GM12875 (cell line): ENCODE measurements at regions not wholly inside any gene's neighbourhood (a gene's known extent, or its start where the extent isn't known, plus 50 kb on each side); places are given as distances from the start of the nearest gene placed in this dataset.

Experiments
- H3K4me3 ChIP-seq: one replicate; pipeline ENCODE4 v1.5.1; 2011; ENCODE audit warnings: low read depth, low read length, control low read depth
- TF ChIP-seq, protein P1 (sequence below): IDR thresholded peaks from 2 replicates; pipeline ENCODE4 v1.5.1; 2011; ENCODE audit warnings: low read depth, mild to moderate bottlenecking, control low read depth, inconsistent platforms, low read length, moderate library complexity, borderline replicate concordance; ENCODE audit not compliant: insufficient read depth

DNA sequence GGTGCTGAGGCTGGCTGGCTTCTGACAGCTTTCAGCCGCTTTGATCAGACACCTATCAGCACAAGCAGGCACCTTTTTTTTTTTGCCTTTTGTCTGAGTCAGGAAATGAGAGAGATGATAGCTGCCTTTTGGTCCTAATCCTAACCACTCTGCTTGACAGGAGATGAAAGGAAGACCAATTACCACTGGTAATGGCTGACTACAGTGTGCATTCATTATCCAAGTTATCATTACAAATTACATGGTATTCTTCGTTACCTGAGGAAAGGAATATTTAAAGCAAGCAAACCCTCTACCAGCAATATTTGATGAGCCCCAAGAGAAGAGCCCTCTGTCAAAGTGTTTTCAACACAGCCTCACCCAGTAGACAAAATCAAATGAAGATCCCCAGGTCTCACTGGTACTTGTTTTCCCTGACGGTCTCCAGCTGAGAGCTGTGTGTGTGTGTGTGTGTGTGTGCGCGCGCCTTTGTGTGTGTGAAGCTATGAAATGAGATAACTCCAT, 925.7 kb downstream of the DCDC2C start:
- TF ChIP-seq, protein P1, sequence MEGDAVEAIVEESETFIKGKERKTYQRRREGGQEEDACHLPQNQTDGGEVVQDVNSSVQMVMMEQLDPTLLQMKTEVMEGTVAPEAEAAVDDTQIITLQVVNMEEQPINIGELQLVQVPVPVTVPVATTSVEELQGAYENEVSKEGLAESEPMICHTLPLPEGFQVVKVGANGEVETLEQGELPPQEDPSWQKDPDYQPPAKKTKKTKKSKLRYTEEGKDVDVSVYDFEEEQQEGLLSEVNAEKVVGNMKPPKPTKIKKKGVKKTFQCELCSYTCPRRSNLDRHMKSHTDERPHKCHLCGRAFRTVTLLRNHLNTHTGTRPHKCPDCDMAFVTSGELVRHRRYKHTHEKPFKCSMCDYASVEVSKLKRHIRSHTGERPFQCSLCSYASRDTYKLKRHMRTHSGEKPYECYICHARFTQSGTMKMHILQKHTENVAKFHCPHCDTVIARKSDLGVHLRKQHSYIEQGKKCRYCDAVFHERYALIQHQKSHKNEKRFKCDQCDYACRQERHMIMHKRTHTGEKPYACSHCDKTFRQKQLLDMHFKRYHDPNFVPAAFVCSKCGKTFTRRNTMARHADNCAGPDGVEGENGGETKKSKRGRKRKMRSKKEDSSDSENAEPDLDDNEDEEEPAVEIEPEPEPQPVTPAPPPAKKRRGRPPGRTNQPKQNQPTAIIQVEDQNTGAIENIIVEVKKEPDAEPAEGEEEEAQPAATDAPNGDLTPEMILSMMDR: no peak
- H3K4me3 ChIP-seq: no peak overlapping the region

DNA sequence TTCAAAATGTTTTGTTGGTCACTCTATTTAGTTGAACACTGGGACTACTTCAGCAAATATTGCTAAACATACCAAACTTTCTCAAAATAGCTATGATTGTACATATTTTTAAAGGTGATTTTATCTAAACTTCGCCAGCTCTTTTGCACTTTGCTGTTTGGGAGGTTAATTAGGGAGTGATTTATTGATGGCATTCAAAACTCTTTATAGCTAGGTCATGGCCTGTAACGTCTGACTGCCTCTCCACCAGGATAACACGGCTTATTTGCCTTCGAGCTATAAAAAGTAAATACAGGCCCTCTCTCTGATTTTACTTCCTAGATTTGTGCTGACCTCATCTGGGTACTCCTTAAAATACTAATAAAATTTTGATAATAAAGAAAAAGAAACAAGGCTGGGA, 931.9 kb downstream of the DCDC2C start:
- no peak overlapping the region for H3K4me3 ChIP-seq
- TF ChIP-seq, protein P1: no peak

DNA sequence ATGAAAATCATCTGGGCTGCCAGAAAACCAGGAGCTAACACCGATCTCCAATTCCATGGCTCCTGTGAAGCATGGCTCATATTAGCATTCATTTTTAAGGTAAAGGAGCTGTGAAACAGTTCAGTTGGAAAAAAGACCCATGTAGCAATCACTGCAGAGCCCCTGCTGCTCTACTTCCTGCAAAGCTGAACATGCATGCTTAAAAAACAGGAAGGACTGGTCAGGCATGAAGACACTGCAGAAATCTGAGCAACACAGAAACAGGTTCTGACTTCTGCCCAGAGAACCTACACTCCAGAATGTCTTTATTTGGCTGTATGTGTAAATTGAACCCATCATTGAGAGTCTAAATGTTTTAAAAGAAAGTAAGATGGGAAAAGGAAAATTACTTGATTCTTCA, 950.6 kb downstream of the DCDC2C start:
- H3K4me3 ChIP-seq: no peak overlapping the region
- TF ChIP-seq, protein P1: no peak

DNA sequence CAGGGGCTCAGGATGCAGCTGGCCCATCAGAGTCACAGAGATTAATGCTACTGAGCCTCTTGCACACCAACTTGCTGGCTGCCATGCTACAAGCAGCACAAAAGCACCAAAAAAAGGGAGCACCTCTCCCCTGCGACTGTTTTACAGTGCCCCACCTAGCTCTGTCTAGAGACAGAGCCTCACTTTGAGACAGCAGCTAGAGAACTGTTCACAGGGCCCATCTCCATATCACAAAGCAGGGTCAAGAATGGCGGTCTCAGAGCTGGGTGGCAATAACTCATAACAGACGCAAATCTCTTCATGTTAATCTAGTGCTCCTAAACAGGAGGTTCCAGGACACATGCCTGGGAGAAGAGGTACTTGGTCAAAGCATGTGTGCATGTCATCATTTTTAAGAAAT, 953.0 kb downstream of the DCDC2C start:
- no peak overlapping the region for H3K4me3 ChIP-seq
- TF ChIP-seq, protein P1: no peak

DNA sequence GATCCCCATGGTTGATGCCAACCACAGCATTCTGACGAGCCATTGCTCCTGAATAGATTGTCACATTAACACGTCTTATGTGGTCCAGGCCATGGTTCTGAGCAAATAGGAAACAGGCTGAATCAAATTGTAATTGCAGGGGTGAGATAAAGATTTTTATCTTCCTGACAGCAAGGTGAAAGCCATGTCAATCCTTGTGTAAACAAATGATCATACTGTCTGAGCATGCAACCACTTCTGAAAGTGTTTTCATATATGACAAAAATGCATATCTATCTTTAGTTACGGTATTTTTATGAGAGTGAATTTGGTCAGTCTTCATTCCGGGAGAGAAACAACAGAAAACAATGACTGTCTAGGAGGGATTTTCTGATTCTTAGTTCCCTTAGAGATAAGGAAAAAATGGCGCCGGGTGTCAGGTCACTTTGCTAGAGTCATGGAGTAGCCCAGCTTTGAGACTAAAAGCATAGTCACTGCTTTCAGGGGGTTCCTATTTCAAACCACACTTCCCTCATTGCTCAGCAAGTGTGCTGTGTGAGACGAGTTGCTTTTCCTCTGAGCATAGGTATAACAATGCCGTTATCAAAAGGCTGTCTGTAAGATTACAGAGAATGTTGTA, 958.9 kb downstream of the DCDC2C start:
- H3K4me3 ChIP-seq: no peak overlapping the region
- TF ChIP-seq, protein P1: no peak

DNA sequence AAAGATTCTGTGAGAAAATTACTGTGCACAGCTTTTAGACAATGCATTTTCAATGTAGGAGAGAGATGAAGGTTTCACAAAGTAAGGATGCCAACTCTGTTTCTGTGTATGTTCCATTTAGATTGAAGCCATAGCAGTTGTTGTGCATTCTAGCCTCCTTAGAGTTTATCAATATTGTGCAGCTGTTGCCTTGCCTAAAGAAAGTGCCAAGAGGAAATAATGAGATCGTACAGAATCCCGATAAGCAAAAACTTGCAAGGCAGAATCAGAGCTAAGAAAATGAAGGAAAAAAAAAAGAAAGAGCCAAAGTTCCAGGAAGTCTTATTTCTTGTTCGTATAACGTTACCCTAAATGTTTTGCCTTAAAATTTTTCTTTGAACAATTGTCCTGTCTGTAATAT, 965.0 kb downstream of the DCDC2C start:
- TF ChIP-seq, protein P1: no peak

DNA sequence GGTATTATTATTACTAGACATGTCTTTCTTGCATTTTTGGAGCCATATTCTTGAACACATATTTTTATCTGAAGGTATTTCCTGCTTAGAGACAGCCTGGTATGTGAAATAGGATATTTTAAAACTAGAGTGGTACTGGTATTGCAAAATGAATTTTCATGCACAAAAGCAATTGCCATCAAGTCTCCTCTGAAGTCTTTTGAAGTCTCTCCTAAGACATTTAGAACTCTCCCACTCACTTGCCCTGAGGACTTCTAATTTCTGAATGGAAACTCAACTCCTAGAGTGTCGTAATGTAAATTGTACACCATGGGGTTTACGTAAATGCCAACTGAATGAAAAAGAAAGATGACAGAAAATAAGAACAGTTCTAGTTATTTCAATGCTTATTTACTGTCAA, 967.0 kb downstream of the DCDC2C start:
- no peak overlapping the region for H3K4me3 ChIP-seq
- TF ChIP-seq, protein P1: no peak

More for the DNA sequence above, 965.0 kb downstream of the DCDC2C start:
- no peak overlapping the region for H3K4me3 ChIP-seq
